HG02623 (cell line): ENCODE measurements at regions not wholly inside any gene's neighbourhood (a gene's known extent, or its start where the extent isn't known, plus 50 kb on each side); places are given as distances from the start of the nearest gene placed in this dataset.

Experiments used
- ATAC-seq: cut with Tn5 transposase; IDR thresholded peaks from one replicate; pipeline ENCODE4 v1.9.1; 2021; ENCODE audit warnings: moderate library complexity; ENCODE audit not compliant: unreplicated experiment

DNA sequence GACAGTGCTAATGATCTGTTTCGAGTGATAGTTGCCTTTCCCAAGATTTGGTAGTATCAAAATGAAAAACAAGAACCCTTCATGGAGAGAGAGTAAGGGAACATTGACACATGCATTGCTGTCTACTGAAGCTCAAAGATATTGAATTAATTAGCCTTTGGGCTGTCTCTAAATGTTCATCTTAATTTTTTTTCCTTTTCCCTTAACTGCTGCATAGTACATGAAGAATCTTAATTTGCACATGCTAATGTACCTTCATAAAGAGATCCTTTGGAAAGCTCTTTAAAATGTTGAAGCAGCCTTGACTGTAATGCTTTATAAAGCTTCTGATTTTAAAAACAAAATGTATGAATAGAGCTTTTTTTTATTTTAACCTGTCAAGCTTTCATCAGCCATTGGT lies 452.2 kb downstream of the TUSC7 start:
- no peak for ATAC-seq

DNA sequence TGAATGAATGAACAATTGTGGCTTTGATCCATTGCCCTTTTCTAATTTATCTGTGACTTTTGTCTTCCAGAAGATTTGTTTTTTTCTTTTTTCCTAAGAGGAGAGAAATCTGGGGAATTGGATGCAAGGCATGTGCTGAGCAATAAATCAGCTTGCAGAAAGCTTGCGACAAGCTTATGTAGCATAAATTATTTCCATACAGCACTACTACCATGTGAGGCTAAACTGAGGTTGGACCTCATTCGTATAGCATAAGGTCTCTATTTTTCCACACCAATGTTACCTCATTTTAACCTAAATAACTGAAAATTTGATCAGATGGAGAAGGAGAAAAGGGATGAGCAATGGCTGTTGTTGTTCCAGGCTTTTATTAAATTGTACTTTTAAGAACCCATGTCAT lies 455.6 kb downstream of the TUSC7 start:
- no peak for ATAC-seq

GRCh38 chr3:117165601-117166051 lies 456.0 kb downstream of the TUSC7 start:
- no peak for ATAC-seq

DNA sequence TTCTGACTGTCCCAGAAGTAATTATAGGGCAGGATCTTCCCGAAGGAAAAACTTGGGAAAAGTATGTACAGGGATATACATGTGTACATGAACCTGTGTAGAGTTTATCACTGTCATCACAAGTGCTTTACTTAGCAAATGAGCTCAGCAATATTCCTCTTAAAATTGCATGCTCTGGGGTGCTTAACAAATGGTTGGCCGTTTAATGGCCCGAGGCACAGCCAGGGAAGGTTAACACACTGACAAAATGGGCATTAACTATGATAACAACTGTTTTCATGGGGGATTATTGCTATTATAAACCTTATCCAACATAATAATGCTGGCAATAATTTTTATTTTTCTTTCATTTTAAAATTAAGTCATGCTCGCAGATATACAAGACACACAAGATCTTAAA lies 459.3 kb downstream of the TUSC7 start:
- no peak for ATAC-seq

DNA sequence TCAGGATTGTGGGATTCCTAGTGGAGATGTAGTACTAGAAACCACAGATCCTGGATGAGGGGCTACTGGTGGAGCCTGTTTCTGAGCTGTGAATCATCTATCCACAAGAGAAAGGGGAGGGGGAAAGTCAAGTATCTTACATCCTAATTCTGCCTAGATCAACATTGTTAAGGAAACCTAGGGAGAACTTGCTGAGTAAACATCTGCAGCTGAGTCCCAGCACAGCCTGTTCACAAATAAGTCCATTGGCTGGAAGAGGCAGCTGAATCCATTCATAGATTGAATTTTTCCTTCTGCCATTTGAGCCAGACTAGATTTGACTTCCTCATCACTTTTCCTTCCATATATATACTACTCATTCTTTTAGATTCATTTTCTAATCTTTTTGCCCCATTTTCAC lies 460.5 kb downstream of the TUSC7 start:
- ATAC-seq = no peak

DNA sequence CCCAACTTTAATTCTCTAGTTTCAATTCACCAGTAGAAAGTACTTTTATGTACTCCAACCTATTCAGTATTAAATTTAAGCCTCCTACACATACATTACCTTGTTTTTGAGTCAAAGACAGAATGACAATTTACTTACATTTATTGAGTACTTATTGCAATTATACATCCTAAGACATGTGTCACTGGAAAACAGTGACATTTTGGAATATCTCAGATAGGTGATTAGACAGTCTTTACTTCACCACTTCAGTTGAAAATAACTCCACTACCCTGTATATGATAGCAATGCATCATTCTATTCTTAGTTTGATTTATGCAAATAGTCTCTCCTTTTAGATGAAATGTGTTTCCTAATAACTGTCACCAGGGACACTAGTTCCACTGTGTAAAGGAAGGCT lies 461.5 kb downstream of the TUSC7 start:
- ATAC-seq = no peak

DNA sequence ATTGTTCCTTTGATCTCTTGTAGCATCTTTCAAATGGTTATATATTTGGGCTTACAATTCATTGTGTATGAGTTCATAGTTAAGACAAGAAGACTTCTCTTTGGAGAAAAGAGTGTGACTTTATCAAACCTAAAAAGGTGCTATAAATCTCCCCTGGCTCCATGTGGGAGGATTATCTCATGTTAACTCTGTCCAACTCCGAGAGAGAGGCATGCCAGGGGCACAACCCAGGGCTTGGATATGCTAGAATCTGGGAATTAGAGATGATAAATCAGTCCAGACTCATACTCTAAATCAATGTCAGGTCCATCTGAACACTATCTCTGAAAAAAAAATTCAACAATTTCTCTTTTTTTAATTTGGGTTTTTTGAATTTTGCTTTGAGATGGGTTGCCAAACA lies 462.8 kb downstream of the TUSC7 start:
- ATAC-seq = no peak

DNA sequence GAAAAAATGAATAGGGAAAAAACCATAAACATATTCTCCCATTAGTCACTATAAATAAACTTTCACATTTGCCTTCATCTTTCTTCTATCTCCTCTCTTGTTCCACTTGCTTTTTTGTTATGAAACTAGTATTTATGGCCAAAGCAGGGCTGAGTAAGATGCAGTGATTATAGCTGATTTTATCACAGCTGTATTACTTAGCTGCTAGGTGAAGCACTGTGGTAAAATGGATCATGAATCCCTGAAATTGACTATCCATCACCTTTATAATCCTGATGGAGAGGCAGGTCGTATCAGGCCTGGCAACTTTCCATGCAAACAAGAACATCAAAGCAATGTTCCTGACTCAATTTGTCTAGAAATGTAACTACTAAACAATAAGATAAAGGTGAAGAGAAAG lies 471.6 kb downstream of the TUSC7 start:
- no peak for ATAC-seq

GRCh38 chr3:117184574-117184973 lies 475.0 kb downstream of the TUSC7 start:
- ATAC-seq = no peak

GRCh38 chr3:117191245-117191644 lies 481.7 kb downstream of the TUSC7 start:
- ATAC-seq = no peak

GRCh38 chr3:117192888-117193287 lies 483.3 kb downstream of the TUSC7 start:
- ATAC-seq = no peak

DNA sequence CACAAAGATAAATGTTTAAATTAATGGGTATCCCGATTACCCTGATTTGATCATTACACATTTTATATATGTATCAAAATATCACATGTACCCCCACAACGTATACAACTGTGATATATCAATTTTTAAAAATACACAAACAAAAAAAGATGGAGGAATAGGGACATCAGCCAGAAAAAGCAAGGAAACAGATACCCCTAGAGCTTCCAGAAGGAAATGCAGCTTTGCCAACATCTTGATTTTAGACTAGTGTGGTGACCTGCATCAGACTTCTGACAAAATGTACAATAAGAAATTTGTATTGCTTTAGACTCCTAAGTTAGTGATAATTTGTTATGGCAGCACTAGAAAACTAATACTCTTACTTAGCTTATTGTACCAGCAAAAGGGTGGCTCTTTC lies 483.8 kb downstream of the TUSC7 start:
- ATAC-seq = no peak

GRCh38 chr3:117195034-117195433 lies 485.5 kb downstream of the TUSC7 start:
- no peak for ATAC-seq

DNA sequence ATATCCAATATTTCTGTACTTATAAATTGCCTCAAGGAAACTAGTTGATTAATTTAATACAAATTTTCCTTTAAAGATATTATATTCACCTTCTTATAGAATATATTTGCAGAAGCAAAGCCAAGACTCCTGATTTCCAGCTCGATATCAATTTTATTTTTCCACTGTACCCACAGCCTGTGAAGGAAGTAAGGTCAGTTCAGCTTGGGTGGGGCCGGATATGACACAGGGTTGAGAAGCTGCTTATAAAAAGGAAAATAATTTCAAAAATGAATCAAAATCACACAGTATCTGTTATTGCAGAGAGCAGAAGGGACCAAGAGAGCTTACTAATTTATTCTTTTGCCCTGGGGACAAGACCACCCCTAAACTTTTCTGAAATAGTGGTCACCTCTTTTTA lies 491.4 kb downstream of the TUSC7 start:
- no peak for ATAC-seq

GRCh38 chr3:117201901-117202774 lies 492.6 kb downstream of the TUSC7 start:
- ATAC-seq = no peak

GRCh38 chr3:117217355-117217754 lies 507.8 kb downstream of the TUSC7 start:
- ATAC-seq = no peak

DNA sequence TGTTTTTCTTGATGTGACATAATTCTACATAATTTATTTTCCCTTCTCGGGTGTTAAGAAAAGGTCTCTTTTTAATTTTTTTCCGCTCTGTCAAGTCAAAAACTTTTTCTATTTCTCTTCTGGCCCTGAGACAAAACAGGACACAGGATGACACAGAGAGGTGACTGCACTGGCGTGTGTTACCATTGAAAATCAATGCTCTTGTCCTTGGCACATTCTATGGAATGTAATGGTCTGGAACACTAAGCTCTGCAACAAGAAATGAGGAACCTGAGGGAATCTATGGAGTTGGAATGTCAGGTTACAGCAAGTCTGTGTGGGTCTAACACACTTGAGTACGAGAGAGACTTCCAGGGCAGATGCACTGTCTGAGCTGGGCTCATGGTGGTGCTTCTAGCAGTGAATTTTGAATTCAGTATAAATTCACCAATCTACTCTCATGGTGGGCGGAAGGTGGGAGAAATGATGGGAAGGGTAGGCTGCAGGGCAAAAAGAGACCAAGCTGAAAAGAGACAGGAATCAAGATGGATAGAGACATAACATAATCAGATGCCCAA lies 508.3 kb downstream of the TUSC7 start:
- no peak for ATAC-seq

DNA sequence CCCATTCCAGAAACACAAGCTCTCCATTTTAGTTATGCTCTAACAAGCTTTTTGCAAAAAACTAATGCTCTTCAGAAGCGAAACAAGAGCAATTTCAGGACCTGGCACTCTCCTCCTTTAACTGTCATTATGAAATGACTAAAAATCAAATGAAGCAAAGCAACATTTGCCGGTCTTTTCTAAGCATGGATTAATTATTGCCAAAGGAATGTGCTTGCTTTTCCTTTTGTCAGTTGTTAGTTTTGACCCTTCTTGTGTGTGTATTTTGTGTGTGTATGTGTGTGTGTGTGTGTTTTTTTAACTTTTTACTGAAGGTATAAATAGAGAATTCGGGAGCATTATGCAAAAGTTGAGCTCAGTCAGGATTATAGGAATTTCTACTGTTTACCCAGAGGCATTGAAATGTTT lies 509.1 kb downstream of the TUSC7 start:
- ATAC-seq = no peak

GRCh38 chr3:117219296-117219695 lies 509.7 kb downstream of the TUSC7 start:
- ATAC-seq = no peak

DNA sequence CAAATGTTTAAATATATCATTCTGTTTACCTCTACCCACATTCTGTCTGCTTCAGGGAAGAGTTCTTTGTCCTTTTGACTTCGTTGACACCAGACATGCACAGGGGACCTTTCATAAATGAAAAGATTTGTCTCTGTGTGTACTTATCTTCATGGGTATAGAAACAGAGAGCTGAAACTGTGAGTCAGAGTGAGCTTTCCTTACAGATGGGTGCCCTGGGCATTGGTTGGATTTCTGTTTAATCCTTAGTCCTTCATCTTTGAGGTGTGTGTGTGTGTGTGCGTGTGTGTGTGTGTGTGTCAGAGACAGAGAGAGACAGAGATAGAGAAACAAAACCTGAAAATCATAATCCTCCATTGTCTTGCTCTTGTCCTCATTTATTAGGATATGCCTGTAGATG lies 517.4 kb downstream of the TUSC7 start:
- no peak for ATAC-seq

DNA sequence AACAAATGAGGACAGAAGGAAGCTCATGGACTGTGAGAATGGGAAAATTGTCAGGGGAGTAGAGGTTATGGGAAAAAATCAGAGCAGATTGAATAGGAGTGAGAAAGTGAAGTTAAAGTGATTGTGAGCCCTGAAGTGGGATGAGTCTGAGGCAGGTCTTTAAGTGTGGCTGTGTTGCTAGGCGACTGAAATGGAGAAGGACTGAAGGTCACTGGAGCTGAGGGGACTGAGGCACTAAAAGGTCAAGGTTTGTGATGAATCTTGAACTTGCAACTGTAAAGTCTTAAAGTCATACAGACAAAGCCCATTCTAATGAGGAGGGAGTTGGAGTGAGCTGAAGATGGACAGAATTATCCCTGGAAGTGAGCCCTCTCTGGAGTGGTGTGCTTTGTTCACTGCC lies 518.9 kb downstream of the TUSC7 start:
- no peak for ATAC-seq

DNA sequence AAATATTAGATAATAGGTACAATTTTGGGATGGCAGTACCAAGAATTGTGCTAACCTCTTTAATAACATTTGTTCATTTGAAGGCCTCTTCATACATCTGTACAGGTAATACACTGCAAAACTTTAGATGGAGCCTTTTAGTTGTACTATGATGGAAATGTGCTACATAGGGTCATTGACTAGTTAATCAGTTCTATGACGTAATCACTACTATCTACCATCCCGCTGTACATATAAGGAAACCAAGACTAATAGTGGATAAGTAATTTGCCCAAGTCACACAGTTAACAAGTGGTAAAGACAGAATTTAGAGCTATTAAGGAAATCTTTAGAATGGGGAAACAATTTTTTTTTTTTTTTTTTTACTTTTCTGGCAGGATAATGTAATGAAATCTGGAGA lies 521.3 kb downstream of the TUSC7 start:
- ATAC-seq = no peak

- no peak for ATAC-seq
Measured at GRCh38 chr3:117234331-117234730, 524.8 kb downstream of the TUSC7 start.
